SK-N-SH (cell line): ENCODE measurements at regions not wholly inside any gene's neighbourhood (a gene's known extent, or its start where the extent isn't known, plus 50 kb on each side); places are given as distances from the start of the nearest gene placed in this dataset.

ENCODE experiments used
- CTCF ChIA-PET: fragments of 300-600, 350-600 bp; formaldehyde crosslinking; extraction: SDS; loops from one replicate; lab custom pipeline; 2021; lab: Yijun Ruan, JAX
- POLR2A ChIA-PET: fragments of 350-600 bp; sonication (Branson Sonifier 250); formaldehyde crosslinking; extraction: SDS; loops from one replicate; lab custom pipeline; 2020; ENCODE audit warnings: antibody characterized with exemption, inconsistent platforms; lab: Yijun Ruan, JAX
- DNase-seq: peaks from one replicate; pipeline ENCODE4 v3.0.0; 2012
- H2AFZ ChIP-seq: fragments of 200-600 bp; sonication (generic); 2 replicates; pipeline ENCODE4 v1.8.1; 2016; ENCODE audit warnings: antibody characterized with exemption, mild to moderate bottlenecking, low read depth
- H3F3A ChIP-seq: fragments of 200-600 bp; sonication (generic); replicated peaks from 2 replicates; pipeline ENCODE3; 2016; ENCODE audit warnings: antibody characterized with exemption, mild to moderate bottlenecking; ENCODE audit not compliant: insufficient read depth
- H3K27ac ChIP-seq, 2 experiments: fragments of 200-500 bp in 1 of 2; fragments of 200-600 bp in 1 of 2; sonication (Bioruptor generic) in 1 of 2; sonication (generic), shearing (Covaris generic) in 1 of 2; 2 replicates each; pipeline versions ENCODE4 v1.5.1 to v1.6.1; 2014 to 2016; ENCODE audit warnings: low read depth in 2 of 2, inconsistent platforms in 1 of 2, low read length in 1 of 2, mild to moderate bottlenecking in 1 of 2, mixed read lengths in 1 of 2
- H3K27me3 ChIP-seq: fragments of 200-600 bp; sonication (generic), shearing (Covaris generic); 2 replicates; pipeline ENCODE4 v1.6.1; 2016; ENCODE audit warnings: mixed run types; ENCODE audit not compliant: insufficient read depth
- H3K36me3 ChIP-seq, 2 experiments: fragments of 200-500 bp in 1 of 2; fragments of 200-600 bp in 1 of 2; sonication (Bioruptor generic) in 1 of 2; sonication (generic) in 1 of 2; replicated peaks in 1 of 2; 2 replicates each; pipeline versions ENCODE3 to v1.5.1; 2014 to 2016; ENCODE audit warnings: low read length in 1 of 2, mild to moderate bottlenecking in 1 of 2; ENCODE audit not compliant: insufficient read depth in 2 of 2, control insufficient read depth in 1 of 2
- H3K4me1 ChIP-seq, 2 experiments: fragments of 200-500 bp in 1 of 2; fragments of 200-600 bp in 1 of 2; sonication (Bioruptor generic) in 1 of 2; sonication (generic), shearing (Covaris generic) in 1 of 2; 2 replicates each; pipeline versions ENCODE4 v1.5.1 to v1.6.1; 2014 to 2016; ENCODE audit warnings: low read depth in 1 of 2, low read length in 1 of 2, mixed run types in 1 of 2; ENCODE audit not compliant: insufficient read depth in 2 of 2, control insufficient read depth in 1 of 2
- H3K4me2 ChIP-seq: fragments of 200-600 bp; sonication (generic), shearing (Covaris generic); 2 replicates; pipeline ENCODE4 v1.6.1; 2017; ENCODE audit warnings: mixed run types
- H3K4me3 ChIP-seq, 2 experiments: fragments of 200-500 bp in 1 of 2; fragments of 200-600 bp in 1 of 2; sonication (Bioruptor generic) in 1 of 2; sonication (generic), shearing (Covaris generic) in 1 of 2; 2 replicates each; pipeline versions ENCODE4 v1.5.1 to v1.8.1; 2014 to 2016; ENCODE audit warnings: low read depth in 2 of 2, inconsistent platforms in 1 of 2, low read length in 1 of 2, mild to moderate bottlenecking in 1 of 2, mixed read lengths in 1 of 2, moderate library complexity in 1 of 2
- H3K79me2 ChIP-seq: fragments of 200-600 bp; sonication (generic); 2 replicates; pipeline ENCODE4 v1.8.1; 2017; ENCODE audit warnings: mild to moderate bottlenecking; ENCODE audit not compliant: insufficient read depth
- H3K9ac ChIP-seq: fragments of 200-600 bp; sonication (generic); 2 replicates; pipeline ENCODE4 v1.6.1; 2017; ENCODE audit warnings: mixed run types
- H3K9me2 ChIP-seq: fragments of 200-600 bp; sonication (generic); 2 replicates; pipeline ENCODE4 v1.6.1; 2017; ENCODE audit warnings: mixed run types
- H3K9me3 ChIP-seq: fragments of 200-600 bp; sonication (generic); 2 replicates; pipeline ENCODE4 v1.6.1; 2017; ENCODE audit warnings: mixed run types, mild to moderate bottlenecking, moderate library complexity
- H4K20me1 ChIP-seq: fragments of 200-600 bp; sonication (generic); 2 replicates; pipeline ENCODE4 v1.6.1; 2017; ENCODE audit warnings: mild to moderate bottlenecking, mixed run types; ENCODE audit not compliant: insufficient read depth
- CHD2 ChIP-seq: fragments of 150-350 bp; IDR thresholded peaks from 2 replicates; pipeline ENCODE4 v1.6.1; 2018; ENCODE audit warnings: low read length; ENCODE audit not compliant: partially characterized antibody
- CTCF ChIP-seq: fragments of 200-600 bp; sonication (generic); IDR thresholded peaks from 2 replicates; pipeline ENCODE4 v1.6.1; 2017; ENCODE audit warnings: antibody characterized with exemption, mild to moderate bottlenecking, moderate library complexity
- ELF1 ChIP-seq: IDR thresholded peaks from 2 replicates; pipeline ENCODE4 v1.4.0; 2012
- EP300 ChIP-seq, 2 experiments: IDR thresholded peaks; 2 replicates each; pipeline versions ENCODE4 v1.4.0 to v1.6.1; 2012; ENCODE audit warnings: borderline replicate concordance in 1 of 2, low read depth in 1 of 2, low read length in 1 of 2
- FOSL2 ChIP-seq: IDR thresholded peaks from 2 replicates; pipeline ENCODE4 v1.4.0; 2012; ENCODE audit warnings: low read depth, mild to moderate bottlenecking, moderate library complexity, borderline replicate concordance
- FOXJ3 ChIP-seq: sonication (generic); formaldehyde crosslinking; IDR thresholded peaks from 2 replicates; pipeline ENCODE4 v1.5.1; 2020; ENCODE audit warnings: mild to moderate bottlenecking, missing genetic modification reagents
- GATA2 ChIP-seq: sonication (generic); formaldehyde crosslinking; IDR thresholded peaks from 2 replicates; pipeline ENCODE4 v1.5.0; 2020; ENCODE audit warnings: mild to moderate bottlenecking, missing genetic modification reagents
- NRF1 ChIP-seq: IDR thresholded peaks from 2 replicates; pipeline ENCODE4 v1.6.1; 2012; ENCODE audit warnings: low read depth, mild to moderate bottlenecking, low read length
- PBX3 ChIP-seq: IDR thresholded peaks from 2 replicates; pipeline ENCODE4; 2012
- RXRA ChIP-seq: IDR thresholded peaks from 2 replicates; pipeline ENCODE4 v1.4.0; 2012; ENCODE audit warnings: low read depth, mild to moderate bottlenecking, borderline replicate concordance
- SIN3A ChIP-seq: IDR thresholded peaks from 2 replicates; pipeline ENCODE4 v1.6.1; 2012; ENCODE audit warnings: low read depth, mild to moderate bottlenecking, low read length, moderate library complexity, borderline replicate concordance
- SMC3 ChIP-seq: IDR thresholded peaks from 2 replicates; pipeline ENCODE4 v1.6.1; 2012; ENCODE audit warnings: low read depth, low read length, improper control_type of control experiment
- TAF1 ChIP-seq: IDR thresholded peaks from 2 replicates; pipeline ENCODE4 v1.6.1; 2012; ENCODE audit warnings: low read depth, mild to moderate bottlenecking, low read length, moderate library complexity, borderline replicate concordance
- USF1 ChIP-seq: IDR thresholded peaks from 2 replicates; pipeline ENCODE4 v1.4.0; 2012; ENCODE audit warnings: low read depth, borderline replicate concordance
- USF2 ChIP-seq: fragments of 150-350 bp; IDR thresholded peaks from 2 replicates; pipeline ENCODE4 v1.6.1; 2017; ENCODE audit warnings: antibody characterized with exemption, low read length, low read depth, borderline replicate concordance
- ZBTB33 ChIP-seq: IDR thresholded peaks from 2 replicates; pipeline ENCODE4 v1.4.0; 2012; ENCODE audit warnings: low read depth, borderline replicate concordance
- whole genome bisulfite sequencing: methylation state at CpG from one replicate; pipeline ENCODE4 v1.1.6; 2017; ENCODE audit warnings: low lambda C conversion rate; 5-methylcytosine and 5-hydroxymethylcytosine counted together

- DNase-seq: no peak
- Histone ChIP-seq H3K27me3 (peaks cover 75% of the 10 kb centered on the region), H3K9me2 (no peaks in the 10 kb centered on the region), H4K20me1 (no peaks in the 10 kb centered on the region), H3F3A (no peaks in the 10 kb centered on the region), H3K4me2 (no peak overlapping the region), H3K4me3 (no peak overlapping the region), H3K79me2 (no peaks in the 10 kb centered on the region), H3K36me3 (no peaks in the 10 kb centered on the region), H3K27ac (no peak overlapping the region), H2AFZ (no peak overlapping the region), H3K9ac (no peak overlapping the region), H3K4me1 (no peaks in the 10 kb centered on the region), H3K9me3 (no peaks in the 10 kb centered on the region)
- ChIA-PET CTCF (interaction anchor here (1.1 to 1.2 kb wide), 2 partner anchors 18 to 34 kb away, joined by 3 to 5 read pairs; no protein-coding TSS in a partner anchor), POLR2A (no interaction called here)
- WGBS: 43% methylated on average over 11 of the region's 11 CpGs
- TF ChIP-seq TAF1: no peak
- TF ChIP-seq PBX3: no peak
- no peak for TF ChIP-seq ELF1
- TF ChIP-seq FOSL2: no peak
These were observed 220.4 kb downstream of the C16orf95 start for GRCh38 chr16:87096746-87097333.

- Histone ChIP-seq H3K9me2 (no peaks in the 10 kb centered on the region), H3F3A (no peaks in the 10 kb centered on the region), H3K9ac (no peak overlapping the region), H3K27me3 (peaks cover 78% of the 10 kb centered on the region), H3K4me1 (no peaks in the 10 kb centered on the region), H3K4me2 (no peak overlapping the region), H3K9me3 (no peaks in the 10 kb centered on the region), H3K36me3 (no peaks in the 10 kb centered on the region), H3K79me2 (no peaks in the 10 kb centered on the region), H2AFZ (no peak overlapping the region), H3K4me3 (no peak overlapping the region), H4K20me1 (no peaks in the 10 kb centered on the region), H3K27ac (no peak overlapping the region)
- POLR2A ChIA-PET: no interaction called here
- 33% methylated on average over 5 of the region's 5 CpGs for WGBS
- TF ChIP-seq USF1 (no peak), EP300 (IDR thresholded peaks at IDR 0.05; ENCODE audit: borderline replicate concordance in 1 of 2, low read depth in 1 of 2, low read length in 1 of 2) (no peak), GATA2 (no peak), CHD2 (no peak), ZBTB33 (no peak), CTCF (no peak), RXRA (no peak), FOSL2 (no peak), SIN3A (no peak), USF2 (no peak), ELF1 (no peak), SMC3 (no peak), FOXJ3 (CRISPR knock-in tag) (no peak), NRF1 (no peak)
- DNase-seq: no peak
- CTCF ChIA-PET: interaction anchor here (1.1 kb wide), 1 partner anchor 21 kb away, joined by 3 read pairs; no protein-coding TSS in a partner anchor
These were observed 218.8 kb downstream of the C16orf95 start for GRCh38 chr16:87098361-87098760.
